HEK293 (cell line): ENCODE measurements at regions not wholly inside any gene's neighbourhood (a gene's known extent, or its start where the extent isn't known, plus 50 kb on each side); places are given as distances from the start of the nearest gene placed in this dataset.

Experiments used
- CTCF ChIA-PET: fragments of 350-600 bp; formaldehyde crosslinking; extraction: SDS; loops from one replicate; lab custom pipeline; 2021; ENCODE audit warnings: antibody characterized with exemption; lab: Yijun Ruan, JAX
- POLR2A ChIA-PET: fragments of 300-600 bp; formaldehyde crosslinking; extraction: SDS; loops from one replicate; lab custom pipeline; 2020; ENCODE audit warnings: antibody characterized with exemption, inconsistent platforms; lab: Yijun Ruan, JAX
- H3K27ac ChIP-seq: fragments of 200-500 bp; sonication (Bioruptor generic); 2 replicates; pipeline ENCODE4 v1.5.1; 2014; ENCODE audit warnings: low read depth, low read length, control low read depth, inconsistent platforms; ENCODE audit errors: extremely low read depth
- H3K36me3 ChIP-seq, 2 experiments: fragments of 200-500 bp in 1 of 2; sonication (Bioruptor generic) in 1 of 2; 1 replicate in 1 of 2; 2 replicates in 1 of 2; pipeline ENCODE4 v1.5.1; 2014 to 2017; ENCODE audit warnings: inconsistent platforms in 2 of 2, low read length in 2 of 2; ENCODE audit not compliant: control insufficient read depth in 2 of 2, insufficient read depth in 1 of 2
- H3K4me1 ChIP-seq: fragments of 200-500 bp; sonication (Bioruptor generic); 2 replicates; pipeline ENCODE4 v1.5.1; 2014; ENCODE audit warnings: mild to moderate bottlenecking, low read length, inconsistent platforms; ENCODE audit not compliant: control insufficient read depth, insufficient read depth
- H3K4me3 ChIP-seq: 2 replicates; pipeline ENCODE4 v1.5.1; 2011; ENCODE audit warnings: low read depth, mild to moderate bottlenecking, control low read depth, low read length, moderate library complexity
- H3K9me3 ChIP-seq: fragments of 200-500 bp; sonication (Bioruptor generic); 2 replicates; pipeline ENCODE4 v1.5.1; 2014; ENCODE audit warnings: low read depth, low read length, inconsistent platforms; ENCODE audit not compliant: control insufficient read depth, insufficient read depth
- ATF2 ChIP-seq: fragments of 450-650 bp; formaldehyde crosslinking; IDR thresholded peaks from 2 replicates; pipeline ENCODE4 v1.5.1; 2016; ENCODE audit warnings: missing biosample characterization, missing genetic modification characterization, low read depth
- BCL6B ChIP-seq: fragments of 450-650 bp; formaldehyde crosslinking; IDR thresholded peaks from 2 replicates; pipeline ENCODE4 v1.5.1; 2017; ENCODE audit warnings: missing biosample characterization, missing genetic modification characterization
- GLIS1 ChIP-seq: fragments of 450-650 bp; formaldehyde crosslinking; IDR thresholded peaks from 2 replicates; pipeline ENCODE4 v1.5.1; 2016; ENCODE audit warnings: missing biosample characterization, missing genetic modification characterization
- INSM2 ChIP-seq: fragments of 450-650 bp; formaldehyde crosslinking; IDR thresholded peaks from 2 replicates; pipeline ENCODE4 v1.5.1; 2016; ENCODE audit warnings: missing biosample characterization, missing genetic modification characterization
- KLF1 ChIP-seq: fragments of 450-650 bp; formaldehyde crosslinking; IDR thresholded peaks from 2 replicates; pipeline ENCODE4 v1.5.1; 2016; ENCODE audit warnings: missing biosample characterization, missing genetic modification characterization
- KLF16 ChIP-seq: fragments of 450-650 bp; formaldehyde crosslinking; IDR thresholded peaks from 2 replicates; pipeline ENCODE4 v1.5.1; 2017; ENCODE audit warnings: missing biosample characterization, missing genetic modification characterization
- MYNN ChIP-seq: fragments of 450-650 bp; formaldehyde crosslinking; IDR thresholded peaks from 2 replicates; pipeline ENCODE4 v1.5.1; 2016; ENCODE audit warnings: missing biosample characterization, missing genetic modification characterization, borderline replicate concordance
- SETDB1 ChIP-seq: IDR thresholded peaks from one replicate; pipeline ENCODE4 v1.6.1; 2017; ENCODE audit warnings: mild to moderate bottlenecking, low read length, moderate library complexity, mixed read lengths; ENCODE audit not compliant: insufficient read length
- ZBTB48 ChIP-seq: fragments of 450-650 bp; formaldehyde crosslinking; IDR thresholded peaks from 2 replicates; pipeline ENCODE4 v1.5.1; 2016; ENCODE audit warnings: missing biosample characterization, missing genetic modification characterization
- ZBTB49 ChIP-seq: fragments of 450-650 bp; formaldehyde crosslinking; IDR thresholded peaks from 2 replicates; pipeline ENCODE4 v1.5.1; 2016; ENCODE audit warnings: missing biosample characterization, missing genetic modification characterization, low read depth
- ZEB2 ChIP-seq: fragments of 450-650 bp; formaldehyde crosslinking; IDR thresholded peaks from 2 replicates; pipeline ENCODE4 v1.5.1; 2016; ENCODE audit warnings: missing biosample characterization, missing genetic modification characterization
- ZFP69B ChIP-seq: fragments of 450-650 bp; formaldehyde crosslinking; IDR thresholded peaks from 2 replicates; pipeline ENCODE4 v1.5.1; 2016; ENCODE audit warnings: missing biosample characterization, missing genetic modification characterization
- ZNF132 ChIP-seq: fragments of 450-650 bp; formaldehyde crosslinking; IDR thresholded peaks from 2 replicates; pipeline ENCODE4 v1.5.1; 2017; ENCODE audit warnings: missing biosample characterization, missing genetic modification characterization, borderline replicate concordance
- ZNF248 ChIP-seq: fragments of 450-650 bp; formaldehyde crosslinking; IDR thresholded peaks from 2 replicates; pipeline ENCODE4 v1.5.1; 2017; ENCODE audit warnings: missing biosample characterization, missing genetic modification characterization
- ZNF274 ChIP-seq, 2 experiments: fragments of 200-500 bp in 1 of 2; fragments of 450-650 bp in 1 of 2; sonication (Bioruptor generic) in 1 of 2; formaldehyde crosslinking in 1 of 2; IDR thresholded peaks; 2 replicates each; pipeline versions ENCODE4 v1.5.1 to v1.6.1; 2014 to 2016; ENCODE audit warnings: borderline replicate concordance in 1 of 2, inconsistent platforms in 1 of 2, low read length in 1 of 2, missing biosample characterization in 1 of 2, missing genetic modification characterization in 1 of 2
- ZNF292 ChIP-seq: fragments of 450-650 bp; formaldehyde crosslinking; IDR thresholded peaks from 2 replicates; pipeline ENCODE4 v1.5.1; 2016; ENCODE audit warnings: low read depth, missing biosample characterization, missing genetic modification characterization, borderline replicate concordance
- ZNF394 ChIP-seq: fragments of 450-650 bp; formaldehyde crosslinking; IDR thresholded peaks from 2 replicates; pipeline ENCODE4 v1.5.1; 2016; ENCODE audit warnings: missing biosample characterization, missing genetic modification characterization, mild to moderate bottlenecking, moderate library complexity, borderline replicate concordance
- ZNF548 ChIP-seq: fragments of 450-650 bp; formaldehyde crosslinking; IDR thresholded peaks from 2 replicates; pipeline ENCODE4 v1.5.1; 2016; ENCODE audit warnings: missing biosample characterization, missing genetic modification characterization
- ZNF580 ChIP-seq: fragments of 450-650 bp; formaldehyde crosslinking; IDR thresholded peaks from 2 replicates; pipeline ENCODE4 v1.5.1; 2016; ENCODE audit warnings: missing biosample characterization, missing genetic modification characterization
- ZNF610 ChIP-seq: fragments of 450-650 bp; formaldehyde crosslinking; IDR thresholded peaks from 2 replicates; pipeline ENCODE4 v1.5.1; 2016; ENCODE audit warnings: missing biosample characterization, missing genetic modification characterization, borderline replicate concordance
- ZNF626 ChIP-seq: fragments of 450-650 bp; sonication (Bioruptor Pico); formaldehyde crosslinking; IDR thresholded peaks from 2 replicates; pipeline ENCODE4 v1.5.1; 2018; ENCODE audit warnings: missing biosample characterization, missing genetic modification characterization, inconsistent platforms
- ZNF701 ChIP-seq: fragments of 450-650 bp; formaldehyde crosslinking; IDR thresholded peaks from 2 replicates; pipeline ENCODE4 v1.5.1; 2016; ENCODE audit warnings: missing biosample characterization, missing genetic modification characterization
- ZNF792 ChIP-seq: fragments of 450-650 bp; formaldehyde crosslinking; IDR thresholded peaks from 2 replicates; pipeline ENCODE4 v1.5.1; 2016; ENCODE audit warnings: missing biosample characterization, missing genetic modification characterization
- ZNF843 ChIP-seq: fragments of 450-650 bp; formaldehyde crosslinking; IDR thresholded peaks from 2 replicates; pipeline ENCODE4 v1.5.1; 2016; ENCODE audit warnings: missing biosample characterization, missing genetic modification characterization
- ZSCAN18 ChIP-seq: fragments of 450-650 bp; formaldehyde crosslinking; IDR thresholded peaks from 2 replicates; pipeline ENCODE4 v1.5.1; 2016; ENCODE audit warnings: missing biosample characterization, missing genetic modification characterization
- ZSCAN23 ChIP-seq: fragments of 450-650 bp; formaldehyde crosslinking; IDR thresholded peaks from 2 replicates; pipeline ENCODE4 v1.5.1; 2016; ENCODE audit warnings: missing biosample characterization, missing genetic modification characterization
- ZXDB ChIP-seq: fragments of 450-650 bp; formaldehyde crosslinking; IDR thresholded peaks from 2 replicates; pipeline ENCODE4 v1.5.1; 2016; ENCODE audit warnings: missing biosample characterization, missing genetic modification characterization

- Histone ChIP-seq H3K4me1 (peaks cover 2% of the 10 kb centered on the region; the same call in 1 of the 2 replicates), H3K36me3 (no peaks in the 10 kb centered on the region), H3K4me3 (no peak overlapping the region), H3K9me3 (no peaks in the 10 kb centered on the region), H3K27ac (no peak overlapping the region)
- CTCF ChIA-PET = interaction anchor here (0.6 kb wide), 1 partner anchor 12 kb away, joined by 3 read pairs; no protein-coding TSS in a partner anchor
- no peak for TF ChIP-seq ZNF394 (tag by site-specific recombination)
- TF ChIP-seq ZNF274 (IDR thresholded peaks at IDR 0.05; ENCODE audit: low read length) = no peak
- no peak for TF ChIP-seq ZNF274 (tag by site-specific recombination; IDR thresholded peaks at IDR 0.05; ENCODE audit: borderline replicate concordance)
- no peak for TF ChIP-seq KLF1 (tag by site-specific recombination)
- no peak for TF ChIP-seq ZNF792 (tag by site-specific recombination)
- no peak for TF ChIP-seq BCL6B (tag by site-specific recombination)
- TF ChIP-seq ZBTB49 = no peak
- TF ChIP-seq MYNN (tag by site-specific recombination) = no peak
- no peak for TF ChIP-seq ZSCAN23
- TF ChIP-seq ZSCAN18 (tag by site-specific recombination) = no peak
- TF ChIP-seq ZNF610 (tag by site-specific recombination) = no peak
- no peak for TF ChIP-seq SETDB1
- TF ChIP-seq ZNF548 (tag by site-specific recombination) = no peak
- TF ChIP-seq ZNF132 (tag by site-specific recombination) = no peak
- TF ChIP-seq GLIS1 = no peak
- TF ChIP-seq ZXDB (tag by site-specific recombination) = no peak
- no peak for TF ChIP-seq ZNF701 (tag by site-specific recombination)
- no peak for TF ChIP-seq ZEB2
- TF ChIP-seq ZFP69B = no peak
- no peak for TF ChIP-seq ZBTB48 (tag by site-specific recombination)
- POLR2A ChIA-PET = no interaction called here
Measured at GRCh38 chr4:31100536-31100935, 380.4 kb downstream of the PCDH7 start.

- TF ChIP-seq GLIS1 (no peak), ZNF248 (tag by site-specific recombination) (no peak), ATF2 (tag by site-specific recombination) (no peak), INSM2 (tag by site-specific recombination) (no peak), KLF16 (tag by site-specific recombination) (no peak), ZNF626 (tag by site-specific recombination) (no peak), ZNF843 (tag by site-specific recombination) (no peak), ZNF292 (no peak), ZNF580 (tag by site-specific recombination) (no peak)
- no peak overlapping the region for H3K4me3 ChIP-seq
- H3K36me3 ChIP-seq = no peaks in the 10 kb centered on the region
- POLR2A ChIA-PET = no interaction called here
- CTCF ChIA-PET = no interaction called here
- H3K9me3 ChIP-seq = no peaks in the 10 kb centered on the region
- H3K4me1 ChIP-seq = peaks cover 2% of the 10 kb centered on the region; the same call in 1 of the 2 replicates
- H3K27ac ChIP-seq = no peak overlapping the region
Measured at GRCh38 chr4:31104043-31104442, 383.9 kb downstream of the PCDH7 start.
